ENCODE measurements at regions not wholly inside any gene's neighbourhood (a gene's known extent, or its start where the extent isn't known, plus 50 kb on each side); places are given as distances from the start of the nearest gene placed in this dataset.

DNA sequence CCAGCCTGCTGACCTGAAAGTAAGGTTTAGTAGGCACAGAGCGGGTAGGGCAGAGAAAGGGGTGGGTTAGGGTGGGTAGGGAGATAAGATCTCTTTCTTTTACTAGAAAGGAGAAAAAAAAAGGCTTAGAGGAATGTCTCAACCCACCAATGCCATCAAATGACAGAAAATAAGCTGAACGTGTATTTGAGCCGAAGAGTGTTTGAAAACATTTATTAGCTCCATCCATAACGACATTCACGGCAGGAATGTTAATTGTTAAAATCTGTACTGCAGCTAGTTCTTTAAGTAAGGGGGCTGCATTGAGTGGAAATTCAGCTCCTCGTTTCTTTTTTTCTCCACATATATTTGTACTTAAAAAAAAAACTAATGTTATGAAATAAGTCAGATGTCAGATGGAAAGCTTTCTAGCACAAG, 63.7 kb upstream of the ARID5B start:
- TF ChIP-seq, protein P1, sequence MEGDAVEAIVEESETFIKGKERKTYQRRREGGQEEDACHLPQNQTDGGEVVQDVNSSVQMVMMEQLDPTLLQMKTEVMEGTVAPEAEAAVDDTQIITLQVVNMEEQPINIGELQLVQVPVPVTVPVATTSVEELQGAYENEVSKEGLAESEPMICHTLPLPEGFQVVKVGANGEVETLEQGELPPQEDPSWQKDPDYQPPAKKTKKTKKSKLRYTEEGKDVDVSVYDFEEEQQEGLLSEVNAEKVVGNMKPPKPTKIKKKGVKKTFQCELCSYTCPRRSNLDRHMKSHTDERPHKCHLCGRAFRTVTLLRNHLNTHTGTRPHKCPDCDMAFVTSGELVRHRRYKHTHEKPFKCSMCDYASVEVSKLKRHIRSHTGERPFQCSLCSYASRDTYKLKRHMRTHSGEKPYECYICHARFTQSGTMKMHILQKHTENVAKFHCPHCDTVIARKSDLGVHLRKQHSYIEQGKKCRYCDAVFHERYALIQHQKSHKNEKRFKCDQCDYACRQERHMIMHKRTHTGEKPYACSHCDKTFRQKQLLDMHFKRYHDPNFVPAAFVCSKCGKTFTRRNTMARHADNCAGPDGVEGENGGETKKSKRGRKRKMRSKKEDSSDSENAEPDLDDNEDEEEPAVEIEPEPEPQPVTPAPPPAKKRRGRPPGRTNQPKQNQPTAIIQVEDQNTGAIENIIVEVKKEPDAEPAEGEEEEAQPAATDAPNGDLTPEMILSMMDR (IDR thresholded peaks at IDR 0.05; ENCODE audit: low read depth, low read length), result no peak
- H3K27ac ChIP-seq, result no peak overlapping the region
- no peaks in the 10 kb centered on the region for H3K36me3 ChIP-seq
- no peaks in the 10 kb centered on the region for H3K9me3 ChIP-seq (ENCODE audit: severe bottlenecking)
- DNase-seq, result no peak
- H3K4me3 ChIP-seq (ENCODE audit: low read depth, low read length), result no peak overlapping the region
- no peaks in the 10 kb centered on the region for H3K27me3 ChIP-seq (ENCODE audit: insufficient read depth, low read depth, severe bottlenecking)

DNA sequence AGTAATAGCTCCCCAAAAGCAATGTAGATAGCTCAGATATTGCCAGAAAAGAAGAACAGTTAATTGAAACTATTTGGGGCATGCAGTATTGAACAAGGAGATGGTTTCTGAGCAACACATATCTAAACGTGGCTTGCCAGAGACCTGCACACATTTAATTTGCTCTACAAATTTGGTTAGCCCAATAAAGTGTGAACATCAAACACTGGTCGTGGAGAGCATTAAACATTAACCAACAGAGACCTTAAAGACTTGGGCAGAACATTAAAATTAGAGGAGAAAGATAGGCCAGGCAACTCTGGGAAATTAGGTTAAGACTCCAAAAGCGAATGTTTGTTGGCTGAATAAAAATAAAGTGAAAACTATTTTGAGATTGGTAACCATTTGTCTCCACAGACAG, 61.6 kb upstream of the ARID5B start:
- Histone ChIP-seq H3K27ac (no peak overlapping the region), H3K36me3 (no peaks in the 10 kb centered on the region), H3K27me3 (ENCODE audit: insufficient read depth, low read depth, severe bottlenecking) (no peaks in the 10 kb centered on the region), H3K4me3 (ENCODE audit: low read depth, low read length) (no peak overlapping the region), H3K9me3 (ENCODE audit: severe bottlenecking) (no peaks in the 10 kb centered on the region)
- TF ChIP-seq, protein P1 (IDR thresholded peaks at IDR 0.05; ENCODE audit: low read depth, low read length), result no peak
- DNase-seq, result no peak

DNA sequence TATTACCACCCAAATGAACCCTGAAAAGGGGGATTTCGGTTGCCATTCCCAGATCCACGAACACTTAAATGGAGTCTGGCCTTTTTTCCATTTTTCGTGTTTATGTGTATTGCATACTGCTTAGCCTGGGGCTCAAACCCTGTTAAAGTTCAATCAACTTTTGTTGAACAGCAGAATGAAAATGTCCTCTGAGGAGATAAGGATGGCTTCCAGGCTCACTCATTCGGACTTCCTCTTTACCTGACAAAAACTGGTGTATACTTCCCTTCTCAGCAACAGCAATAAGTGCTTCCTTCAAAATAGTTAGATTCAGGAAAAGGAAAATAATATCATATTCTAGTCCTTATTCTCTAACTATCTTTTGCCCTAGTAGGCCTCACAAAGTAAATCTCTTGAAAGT, 61.1 kb upstream of the ARID5B start:
- no peaks in the 10 kb centered on the region for H3K9me3 ChIP-seq (ENCODE audit: severe bottlenecking)
- no peak overlapping the region for H3K27ac ChIP-seq
- TF ChIP-seq, protein P1 (IDR thresholded peaks at IDR 0.05; ENCODE audit: low read depth, low read length), result no peak
- H3K4me3 ChIP-seq (ENCODE audit: low read depth, low read length), result no peak overlapping the region
- H3K36me3 ChIP-seq, result no peaks in the 10 kb centered on the region
- no peaks in the 10 kb centered on the region for H3K27me3 ChIP-seq (ENCODE audit: insufficient read depth, low read depth, severe bottlenecking)
- DNase-seq, result no peak

DNA sequence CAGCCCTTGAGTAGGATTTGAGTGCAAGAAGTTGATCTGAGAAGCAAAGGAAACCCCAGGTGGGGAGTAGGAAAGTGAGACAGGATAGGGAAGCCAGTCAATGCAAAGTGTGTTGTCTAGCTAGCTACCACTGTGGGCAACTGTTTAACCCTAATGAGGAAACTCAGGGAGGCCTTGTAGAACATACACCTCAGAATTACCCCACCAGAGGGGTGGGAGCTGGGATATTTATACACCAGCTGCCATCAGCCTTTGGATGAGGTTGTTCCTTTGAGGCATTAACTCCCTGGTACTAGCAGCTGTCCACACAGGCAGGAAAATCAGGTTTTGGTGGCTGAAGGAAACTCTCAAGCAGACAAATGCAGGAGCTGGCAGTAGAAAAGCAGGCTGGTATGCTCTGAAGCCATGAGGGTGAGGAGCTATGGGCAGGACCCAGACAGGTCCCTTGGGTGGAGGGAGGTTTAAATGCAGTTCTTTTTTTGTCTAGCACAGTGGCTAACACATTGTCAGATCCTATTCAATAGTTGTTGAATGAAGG, 60.1 kb upstream of the ARID5B start:
- H3K27me3 ChIP-seq (ENCODE audit: insufficient read depth, low read depth, severe bottlenecking), result no peaks in the 10 kb centered on the region
- no peaks in the 10 kb centered on the region for H3K36me3 ChIP-seq
- no peak overlapping the region for H3K4me3 ChIP-seq (ENCODE audit: low read depth, low read length)
- no peak overlapping the region for H3K27ac ChIP-seq
- no peaks in the 10 kb centered on the region for H3K9me3 ChIP-seq (ENCODE audit: severe bottlenecking)
- TF ChIP-seq, protein P1 (IDR thresholded peaks at IDR 0.05; ENCODE audit: low read depth, low read length), result no peak
- DNase-seq, result no peak

DNA sequence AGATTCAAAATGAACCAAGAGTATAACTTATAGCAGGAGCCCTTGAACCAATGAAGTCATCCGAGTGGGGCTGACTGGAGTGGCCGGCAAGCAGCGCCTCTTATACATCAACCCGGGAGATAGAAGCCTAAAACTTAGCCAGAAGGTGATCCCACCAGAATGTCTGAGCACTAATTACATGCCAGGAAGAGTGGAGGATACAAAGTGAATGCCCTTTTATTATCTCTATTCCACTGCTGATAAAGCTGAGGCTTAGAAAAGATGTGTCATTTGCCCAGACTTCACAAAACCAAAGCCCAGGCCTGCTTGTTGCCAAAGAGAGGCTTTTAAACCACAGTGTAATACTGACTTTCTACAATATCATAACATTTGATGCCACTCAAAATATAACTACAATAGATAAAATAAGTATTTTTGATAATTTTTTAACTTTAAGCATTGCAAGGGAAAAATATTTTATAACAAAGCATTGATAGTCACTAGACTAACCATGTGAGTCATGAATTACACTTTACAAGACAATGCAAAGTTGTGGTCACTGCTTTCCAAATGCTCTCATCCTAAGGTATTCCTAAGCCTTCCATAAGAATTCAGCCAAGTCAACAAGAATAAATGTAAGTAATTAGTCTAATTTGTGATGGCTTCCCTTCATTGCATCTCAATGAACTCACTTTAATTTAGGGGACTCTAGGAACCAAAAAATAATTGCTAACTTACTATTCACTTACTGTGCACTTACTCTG, 58.6 kb upstream of the ARID5B start:
- H3K27ac ChIP-seq, result no peak overlapping the region
- no peaks in the 10 kb centered on the region for H3K9me3 ChIP-seq (ENCODE audit: severe bottlenecking)
- no peak overlapping the region for H3K4me3 ChIP-seq (ENCODE audit: low read depth, low read length)
- H3K27me3 ChIP-seq (ENCODE audit: insufficient read depth, low read depth, severe bottlenecking), result no peaks in the 10 kb centered on the region
- DNase-seq, result no peak
- no peaks in the 10 kb centered on the region for H3K36me3 ChIP-seq
- TF ChIP-seq, protein P1 (IDR thresholded peaks at IDR 0.05; ENCODE audit: low read depth, low read length), result no peak
